C4-2B (cell line): ENCODE measurements at regions not wholly inside any gene's neighbourhood (a gene's known extent, or its start where the extent isn't known, plus 50 kb on each side); places are given as distances from the start of the nearest gene placed in this dataset.

Experiments used
- CTCF ChIP-seq: fragments of 450-650 bp; conservative IDR thresholded peaks from 2 replicates; pipeline ENCODE4 v1.5.1; 2017; ENCODE audit warnings: mild to moderate bottlenecking
- ZFX ChIP-seq: fragments of 450-650 bp; IDR thresholded peaks from 2 replicates; pipeline ENCODE4 v1.6.1; 2017

GRCh38 chr22:47230251-47230650, 467.8 kb downstream of the TBC1D22A start:
- TF ChIP-seq CTCF (no peak), ZFX (no peak)
